Activated T-cell treated with anti-CD3 and anti-CD28 coated beads, Interleukin-2, amount 50 U/mL, for 72 hours (primary cell): ENCODE measurements at regions not wholly inside any gene's neighbourhood (a gene's known extent, or its start where the extent isn't known, plus 50 kb on each side); places are given as distances from the start of the nearest gene placed in this dataset.

Experiments used
- ATAC-seq, 2 donors: fragments of 150-1000 bp; cut with Tn5 transposase; replicated peaks in 1 of 2; 2 replicates each; pipeline ENCODE4 v1.10.0; 2021; ENCODE audit warnings: moderate library complexity in 2 of 2, mild to moderate bottlenecking in 1 of 2
- DNase-seq, 2 donors: peaks; one replicate each; pipeline ENCODE4 v3.0.0; 2021 to 2022; ENCODE audit warnings: mixed read lengths in 1 of 2
- H3K27ac Mint-ChIP-seq: one replicate; pipeline ENCODE4 v1.8.0; 2022; ENCODE audit warnings: mild to moderate bottlenecking, moderate library complexity, mixed read lengths
- H3K27me3 Mint-ChIP-seq: one replicate; pipeline ENCODE4 v1.8.0; 2022; ENCODE audit warnings: low read depth, mixed read lengths
- H3K36me3 Mint-ChIP-seq, 2 donors: one replicate each; pipeline ENCODE4 v1.8.0; 2022; ENCODE audit warnings: mixed read lengths in 2 of 2, mild to moderate bottlenecking in 1 of 2; ENCODE audit not compliant: insufficient read depth in 2 of 2
- H3K4me1 Mint-ChIP-seq: one replicate; pipeline ENCODE4 v1.8.0; 2022; ENCODE audit warnings: low read depth, mixed read lengths
- H3K4me3 Mint-ChIP-seq, 2 donors: one replicate each; pipeline ENCODE4 v1.8.0; 2022; ENCODE audit warnings: mild to moderate bottlenecking in 2 of 2, mixed read lengths in 2 of 2, moderate library complexity in 2 of 2
- H3K9me3 Mint-ChIP-seq, 2 donors: one replicate each; pipeline ENCODE4 v1.8.0; 2022; ENCODE audit warnings: mixed read lengths in 2 of 2

- no peaks in the 10 kb centered on the region for H3K4me1 Mint-ChIP-seq
Measured at GRCh38 chr11:130699561-130699960, 216.7 kb downstream of the SNX19 start.

GRCh38 chr11:130700092-130700491 is 216.2 kb downstream of the SNX19 start:
- DNase-seq, result no peak
- Mint-ChIP-seq H3K4me3 (no peak overlapping the region), H3K4me1 (no peaks in the 10 kb centered on the region), H3K36me3 (no peaks in the 10 kb centered on the region), H3K27ac (no peak overlapping the region), H3K9me3 (no peaks in the 10 kb centered on the region), H3K27me3 (peaks cover 12% of the 10 kb centered on the region)
- no peak for ATAC-seq

More at GRCh38 chr11:130699561-130699960, 216.7 kb downstream of the SNX19 start:
- Mint-ChIP-seq H3K9me3 (no peaks in the 10 kb centered on the region), H3K36me3 (no peaks in the 10 kb centered on the region), H3K27me3 (peaks cover 12% of the 10 kb centered on the region), H3K27ac (no peak overlapping the region), H3K4me3 (no peak overlapping the region)
- DNase-seq (no peak), ATAC-seq (no peak)

- ATAC-seq, result no peak
- Mint-ChIP-seq H3K9me3 (no peaks in the 10 kb centered on the region), H3K27ac (no peak overlapping the region), H3K36me3 (no peaks in the 10 kb centered on the region), H3K4me1 (no peaks in the 10 kb centered on the region), H3K27me3 (peaks cover 19% of the 10 kb centered on the region), H3K4me3 (no peak overlapping the region)
- no peak for DNase-seq
Measured at GRCh38 chr11:130703489-130704190, 212.6 kb downstream of the SNX19 start.

GRCh38 chr11:130705670-130706421 is 210.4 kb downstream of the SNX19 start:
- DNase-seq (no peak), ATAC-seq (no peak)
- no peaks in the 10 kb centered on the region for H3K36me3 Mint-ChIP-seq
- H3K27me3 Mint-ChIP-seq, result peaks cover 19% of the 10 kb centered on the region
- H3K27ac Mint-ChIP-seq, result no peak overlapping the region
- H3K9me3 Mint-ChIP-seq, result no peaks in the 10 kb centered on the region
- no peaks in the 10 kb centered on the region for H3K4me1 Mint-ChIP-seq
- H3K4me3 Mint-ChIP-seq, result no peak overlapping the region

- ATAC-seq, result no peak
- peaks cover 19% of the 10 kb centered on the region for H3K27me3 Mint-ChIP-seq
- H3K4me3 Mint-ChIP-seq, result no peak overlapping the region
- DNase-seq, result no peak
- H3K36me3 Mint-ChIP-seq, result no peaks in the 10 kb centered on the region
- H3K27ac Mint-ChIP-seq, result no peak overlapping the region
- H3K4me1 Mint-ChIP-seq, result no peaks in the 10 kb centered on the region
- no peaks in the 10 kb centered on the region for H3K9me3 Mint-ChIP-seq
Measured at GRCh38 chr11:130706572-130706971, 209.7 kb downstream of the SNX19 start.

GRCh38 chr11:130707217-130707616 is 209.1 kb downstream of the SNX19 start:
- DNase-seq, result no peak
- Mint-ChIP-seq H3K36me3 (no peaks in the 10 kb centered on the region), H3K4me1 (no peaks in the 10 kb centered on the region), H3K9me3 (no peaks in the 10 kb centered on the region), H3K27me3 (peaks cover 17% of the 10 kb centered on the region), H3K4me3 (no peak overlapping the region), H3K27ac (no peak overlapping the region)
- no peak for ATAC-seq

- H3K4me1 Mint-ChIP-seq, result no peaks in the 10 kb centered on the region
- no peak overlapping the region for H3K27ac Mint-ChIP-seq
- no peaks in the 10 kb centered on the region for H3K36me3 Mint-ChIP-seq
- H3K27me3 Mint-ChIP-seq, result peaks cover 21% of the 10 kb centered on the region
- H3K4me3 Mint-ChIP-seq, result no peak overlapping the region
- H3K9me3 Mint-ChIP-seq, result no peaks in the 10 kb centered on the region
- no peak for ATAC-seq
- no peak for DNase-seq
Measured at GRCh38 chr11:130709531-130709930, 206.7 kb downstream of the SNX19 start.

GRCh38 chr11:130710021-130710420 is 206.3 kb downstream of the SNX19 start:
- H3K4me1 Mint-ChIP-seq, result no peaks in the 10 kb centered on the region
- DNase-seq (no peak), ATAC-seq (no peak)
- no peaks in the 10 kb centered on the region for H3K36me3 Mint-ChIP-seq
- H3K27me3 Mint-ChIP-seq, result peaks cover 21% of the 10 kb centered on the region
- no peaks in the 10 kb centered on the region for H3K9me3 Mint-ChIP-seq
- H3K4me3 Mint-ChIP-seq, result no peak overlapping the region
- no peak overlapping the region for H3K27ac Mint-ChIP-seq

GRCh38 chr11:130710497-130711012 is 205.7 kb downstream of the SNX19 start:
- H3K9me3 Mint-ChIP-seq, result no peaks in the 10 kb centered on the region
- no peaks in the 10 kb centered on the region for H3K4me1 Mint-ChIP-seq
- DNase-seq, result no peak
- no peak overlapping the region for H3K4me3 Mint-ChIP-seq
- H3K36me3 Mint-ChIP-seq, result no peaks in the 10 kb centered on the region
- no peak for ATAC-seq
- peaks cover 21% of the 10 kb centered on the region for H3K27me3 Mint-ChIP-seq
- no peak overlapping the region for H3K27ac Mint-ChIP-seq

GRCh38 chr11:130711193-130711592 is 205.1 kb downstream of the SNX19 start:
- no peak for ATAC-seq

GRCh38 chr11:130712480-130712879 is 203.8 kb downstream of the SNX19 start:
- H3K27ac Mint-ChIP-seq, result no peak overlapping the region
- no peaks in the 10 kb centered on the region for H3K36me3 Mint-ChIP-seq
- H3K9me3 Mint-ChIP-seq, result no peaks in the 10 kb centered on the region
- no peak for ATAC-seq
- H3K4me1 Mint-ChIP-seq, result no peaks in the 10 kb centered on the region
- peaks cover 14% of the 10 kb centered on the region for H3K27me3 Mint-ChIP-seq
- DNase-seq, result no peak
- no peak overlapping the region for H3K4me3 Mint-ChIP-seq

More at GRCh38 chr11:130711193-130711592, 205.1 kb downstream of the SNX19 start:
- Mint-ChIP-seq H3K4me3 (no peak overlapping the region), H3K27ac (no peak overlapping the region), H3K36me3 (no peaks in the 10 kb centered on the region), H3K4me1 (no peaks in the 10 kb centered on the region), H3K27me3 (peaks cover 16% of the 10 kb centered on the region), H3K9me3 (no peaks in the 10 kb centered on the region)
- no peak for DNase-seq

- H3K27ac Mint-ChIP-seq, result no peak overlapping the region
- H3K36me3 Mint-ChIP-seq, result no peaks in the 10 kb centered on the region
- ATAC-seq, result no peak
- H3K9me3 Mint-ChIP-seq, result no peaks in the 10 kb centered on the region
- peaks cover 14% of the 10 kb centered on the region for H3K27me3 Mint-ChIP-seq
- no peaks in the 10 kb centered on the region for H3K4me1 Mint-ChIP-seq
- H3K4me3 Mint-ChIP-seq, result no peak overlapping the region
- DNase-seq, result no peak
Measured at GRCh38 chr11:130715085-130715876, 201.0 kb downstream of the SNX19 start.

GRCh38 chr11:130715877-130716220 is 200.4 kb downstream of the SNX19 start:
- no peaks in the 10 kb centered on the region for H3K9me3 Mint-ChIP-seq
- no peaks in the 10 kb centered on the region for H3K36me3 Mint-ChIP-seq
- H3K27ac Mint-ChIP-seq, result no peak overlapping the region
- H3K27me3 Mint-ChIP-seq, result peaks cover 14% of the 10 kb centered on the region
- DNase-seq (no peak), ATAC-seq (no peak)
- no peak overlapping the region for H3K4me3 Mint-ChIP-seq
- no peaks in the 10 kb centered on the region for H3K4me1 Mint-ChIP-seq
